ENCODE measurements at regions not wholly inside any gene's neighbourhood (a gene's known extent, or its start where the extent isn't known, plus 50 kb on each side); places are given as distances from the start of the nearest gene placed in this dataset.
"Not testable (repeated sequence)": the region's sequence is repeated elsewhere in the genome, so short reads cannot be mapped to it uniquely, and the experiment has no call there.

GRCh38 chr18:38167623-38168022, 602.0 kb upstream of the CELF4 start:
- DNase-seq (ENCODE audit: low read depth, low spot score), result no peak
- Histone ChIP-seq H3K27ac (ENCODE audit: insufficient read depth, low read depth, low read length) (no peak overlapping the region), H3K9me3 (replicated peaks; ENCODE audit: control insufficient read depth, insufficient read depth, low read length) (no peaks in the 10 kb centered on the region), H3K27me3 (ENCODE audit: control insufficient read depth in 2 of 2, insufficient read depth in 2 of 2, low read length in 2 of 2) (no peaks in the 10 kb centered on the region), H3K9me1 (replicated peaks; ENCODE audit: control insufficient read depth, extremely low read depth, insufficient read depth, low read length) (no peaks in the 10 kb centered on the region), H3K4me3 (replicated peaks in 1 of 3; ENCODE audit: insufficient read depth in 1 of 3, low read depth in 1 of 3, low read length in 3 of 3) (no peak overlapping the region), H3K79me2 (ENCODE audit: control insufficient read depth, insufficient read depth, low read length) (no peaks in the 10 kb centered on the region), H3K36me3 (ENCODE audit: control insufficient read depth in 2 of 2, extremely low read depth in 1 of 2, insufficient read depth in 2 of 2, low read length in 2 of 2) (no peaks in the 10 kb centered on the region), H3K9ac (replicated peaks; ENCODE audit: extremely low read depth, insufficient read depth, low read length) (no peak overlapping the region), H2AFZ (ENCODE audit: low read depth, low read length) (no peak overlapping the region), H4K20me1 (replicated peaks; ENCODE audit: control insufficient read depth, extremely low read depth, insufficient read depth, low read length) (no peaks in the 10 kb centered on the region), H3K4me1 (ENCODE audit: control insufficient read depth, extremely low read depth, insufficient read depth, low read length) (no peaks in the 10 kb centered on the region), H3K4me2 (ENCODE audit: insufficient read depth, low read length) (no peak overlapping the region)
- dilution Hi-C loops (cut with MboI; ENCODE audit: extremely low pct_ligation_motif_present, low sequenced_read_pairs) (no loop called here), intact Hi-C loops (cut with micrococcal nuclease) (no loop called here)
- no peak for FAIRE-seq
- POLR2A ChIA-PET, result no interaction called here
- no TSS peak for BruUV-seq (replicated peaks)
- no peak for TF ChIP-seq JUN (IDR thresholded peaks at IDR 0.05; ENCODE audit: borderline replicate concordance, insufficient read depth, insufficient read length, low read depth)
- no peak for TF ChIP-seq FOS (IDR thresholded peaks at IDR 0.05; ENCODE audit: borderline replicate concordance, insufficient read depth, low read length)
- no peak for TF ChIP-seq POLR2A (IDR thresholded peaks at IDR 0.05; ENCODE audit: low read depth, low read length)
- no peak for TF ChIP-seq GATA2 (IDR thresholded peaks at IDR 0.05; ENCODE audit: insufficient read depth, insufficient read length, low read depth, low read length)
- no peak for TF ChIP-seq CTCF (IDR thresholded peaks at IDR 0.05; ENCODE audit: extremely low read depth in 1 of 2, insufficient read depth in 1 of 2, low read depth in 1 of 2, low read length in 2 of 2)
- no peak for TF ChIP-seq MYC (IDR thresholded peaks at IDR 0.05; ENCODE audit: low read depth, low read length)
- no peak for TF ChIP-seq MAX (IDR thresholded peaks at IDR 0.05; ENCODE audit: insufficient read depth, insufficient read length)
- no peak for TF ChIP-seq POLR2AphosphoS5 (IDR thresholded peaks at IDR 0.05; ENCODE audit: insufficient read depth, low read depth, low read length)
- CTCF ChIA-PET, result no interaction called here

- H3K9me1 ChIP-seq (replicated peaks; ENCODE audit: control insufficient read depth, extremely low read depth, insufficient read depth, low read length); H3K36me3 ChIP-seq (ENCODE audit: control insufficient read depth in 2 of 2, extremely low read depth in 1 of 2, insufficient read depth in 2 of 2, low read length in 2 of 2); H3K4me2 ChIP-seq (ENCODE audit: insufficient read depth, low read length); H4K20me1 ChIP-seq (replicated peaks; ENCODE audit: control insufficient read depth, extremely low read depth, insufficient read depth, low read length); BruUV-seq (replicated peaks); H2AFZ ChIP-seq (ENCODE audit: low read depth, low read length); DNase-seq (ENCODE audit: low read depth, low spot score); H3K4me3 ChIP-seq (replicated peaks in 1 of 3; ENCODE audit: insufficient read depth in 1 of 3, low read depth in 1 of 3, low read length in 3 of 3); H3K79me2 ChIP-seq (ENCODE audit: control insufficient read depth, insufficient read depth, low read length); dilution Hi-C loops (cut with MboI; ENCODE audit: extremely low pct_ligation_motif_present, low sequenced_read_pairs); FAIRE-seq; H3K27ac ChIP-seq (ENCODE audit: insufficient read depth, low read depth, low read length); H3K9ac ChIP-seq (replicated peaks; ENCODE audit: extremely low read depth, insufficient read depth, low read length); intact Hi-C loops (cut with micrococcal nuclease); H3K9me3 ChIP-seq (replicated peaks; ENCODE audit: control insufficient read depth, insufficient read depth, low read length); CTCF ChIA-PET; POLR2A ChIA-PET; H3K27me3 ChIP-seq (ENCODE audit: control insufficient read depth in 2 of 2, insufficient read depth in 2 of 2, low read length in 2 of 2); H3K4me1 ChIP-seq (ENCODE audit: control insufficient read depth, extremely low read depth, insufficient read depth, low read length): not testable (repeated sequence)
Measured at GRCh38 chr18:38153116-38153515, 587.5 kb upstream of the CELF4 start.

All from endothelial cell of umbilical vein (primary cell).